ENCODE measurements at regions not wholly inside any gene's neighbourhood (a gene's known extent, or its start where the extent isn't known, plus 50 kb on each side); places are given as distances from the start of the nearest gene placed in this dataset.

DNA sequence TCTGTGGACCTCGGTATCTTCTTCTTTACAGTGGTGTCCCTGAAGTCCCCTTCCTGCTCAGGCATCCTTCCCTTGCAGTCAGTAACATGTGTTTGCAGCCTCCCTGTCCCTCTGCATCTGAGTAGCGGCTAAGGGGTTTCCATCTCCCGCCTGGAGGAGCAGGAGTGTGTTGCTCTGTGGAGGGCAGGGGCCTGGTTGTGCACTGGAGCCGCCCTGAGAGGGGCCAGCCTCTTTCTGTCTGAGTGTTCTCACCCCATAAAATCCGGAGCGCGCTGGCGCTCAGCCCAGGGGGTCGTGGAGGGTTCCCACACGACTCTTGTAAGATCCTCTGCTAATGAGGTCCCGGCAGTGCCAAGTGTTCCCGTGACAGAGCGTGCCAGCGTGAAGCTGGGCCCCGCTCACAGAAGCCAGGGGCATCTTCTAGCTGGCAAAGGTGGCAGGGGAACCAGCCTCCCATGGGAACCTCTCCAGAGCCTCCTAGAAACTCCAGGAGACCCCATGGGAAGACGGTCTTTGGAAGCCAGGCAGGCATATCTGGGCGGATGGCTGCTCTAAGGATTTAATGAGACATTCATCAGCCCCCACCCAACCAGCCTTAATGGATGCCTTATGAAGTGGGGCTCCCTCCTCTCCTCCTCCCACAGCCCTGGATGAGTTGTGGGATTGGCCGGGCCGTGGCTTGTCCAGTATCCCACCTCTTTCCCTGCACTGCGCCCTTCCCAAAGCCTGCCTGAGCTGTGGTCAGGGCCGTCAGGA is 91.4 kb upstream of the GSE1 start:
- DNase-seq = no peak
- Histone ChIP-seq H3K79me2 (ENCODE audit: insufficient read depth, low read length) (no peaks in the 10 kb centered on the region), H4K20me1 (ENCODE audit: insufficient read depth, low read length) (no peaks in the 10 kb centered on the region), H3K9ac (ENCODE audit: insufficient read depth, low read length, poor library complexity, severe bottlenecking) (no peak overlapping the region), H3K27ac (ENCODE audit: low read depth in 1 of 2, low read length in 2 of 2) (no peak overlapping the region), H3K27me3 (ENCODE audit: control insufficient read depth in 2 of 2, insufficient read depth in 2 of 2, low read length in 2 of 2) (no peaks in the 10 kb centered on the region), H3K4me2 (replicated peaks; ENCODE audit: extremely low read depth, low read length, poor library complexity, severe bottlenecking) (no peak overlapping the region), H3K4me1 (ENCODE audit: control insufficient read depth in 1 of 2, insufficient read depth in 2 of 2, low read length in 2 of 2) (peaks cover 25 to 34% of the 10 kb centered on the region in 2 donors), H3K36me3 (replicated peaks in 1 of 2; ENCODE audit: control insufficient read depth in 1 of 2, insufficient read depth in 2 of 2, low read length in 2 of 2) (no peaks in the 10 kb centered on the region), H3K4me3 (replicated peaks in 1 of 3; ENCODE audit: low read depth in 2 of 3, low read length in 3 of 3) (no peak overlapping the region), H2AFZ (ENCODE audit: insufficient read depth, low read depth, low read length, poor library complexity, severe bottlenecking) (no peak overlapping the region), H3K9me3 (replicated peaks in 1 of 2; ENCODE audit: control insufficient read depth in 1 of 2, insufficient read depth in 1 of 2, low read length in 2 of 2) (no peaks in the 10 kb centered on the region)
- Mint-ChIP-seq H3K27ac (no peak overlapping the region), H3K4me1 (peaks cover 24% of the 10 kb centered on the region), H3K36me3 (no peaks in the 10 kb centered on the region), H3K9me3 (peaks cover 0 to 4% (median 0%) of the 10 kb centered on the region in 7 donors), H3K27me3 (ENCODE audit: low read depth in 3 of 3) (peaks cover 3 to 11% (median 9%) of the 10 kb centered on the region in 3 donors), H3K4me3 (no peak overlapping the region)
- TF ChIP-seq CTCF (IDR thresholded peaks at IDR 0.05) = no peak
- intact Hi-C loops (cut with micrococcal nuclease) = no loop called here
- 90% methylated on average over 15 of the region's 21 CpGs for WGBS (ENCODE audit: insufficient coverage)

- TF ChIP-seq CTCF (IDR thresholded peaks at IDR 0.05) = no peak
- Histone ChIP-seq H3K79me2 (ENCODE audit: insufficient read depth, low read length) (no peaks in the 10 kb centered on the region), H3K27ac (ENCODE audit: low read depth in 1 of 2, low read length in 2 of 2) (no peak overlapping the region), H2AFZ (ENCODE audit: insufficient read depth, low read depth, low read length, poor library complexity, severe bottlenecking) (no peak overlapping the region), H3K4me3 (replicated peaks in 1 of 3; ENCODE audit: low read depth in 2 of 3, low read length in 3 of 3) (no peak overlapping the region), H3K9me3 (replicated peaks in 1 of 2; ENCODE audit: control insufficient read depth in 1 of 2, insufficient read depth in 1 of 2, low read length in 2 of 2) (no peaks in the 10 kb centered on the region), H4K20me1 (ENCODE audit: insufficient read depth, low read length) (no peaks in the 10 kb centered on the region), H3K36me3 (replicated peaks in 1 of 2; ENCODE audit: control insufficient read depth in 1 of 2, insufficient read depth in 2 of 2, low read length in 2 of 2) (no peaks in the 10 kb centered on the region), H3K4me2 (replicated peaks; ENCODE audit: extremely low read depth, low read length, poor library complexity, severe bottlenecking) (no peak overlapping the region), H3K27me3 (ENCODE audit: control insufficient read depth in 2 of 2, insufficient read depth in 2 of 2, low read length in 2 of 2) (no peaks in the 10 kb centered on the region), H3K4me1 (ENCODE audit: control insufficient read depth in 1 of 2, insufficient read depth in 2 of 2, low read length in 2 of 2) (peaks cover 25 to 37% of the 10 kb centered on the region in 2 donors), H3K9ac (ENCODE audit: insufficient read depth, low read length, poor library complexity, severe bottlenecking) (no peak overlapping the region)
- Mint-ChIP-seq H3K27ac (peak overlapping the region in 2 of 7 donors; percentile 15 to 21), H3K4me3 (no peak overlapping the region), H3K9me3 (peaks cover 0 to 4% (median 0%) of the 10 kb centered on the region in 7 donors), H3K27me3 (ENCODE audit: low read depth in 3 of 3) (peaks cover 3 to 11% (median 8%) of the 10 kb centered on the region in 3 donors), H3K4me1 (peaks cover 24% of the 10 kb centered on the region), H3K36me3 (no peaks in the 10 kb centered on the region)
- WGBS (ENCODE audit: insufficient coverage) = 91% methylated on average over 12 of the region's 13 CpGs
- intact Hi-C loops (cut with micrococcal nuclease) = no loop called here
- no peak for DNase-seq
Observed at GRCh38 chr16:85522308-85522841, 90.7 kb upstream of the GSE1 start.

Measured in CD14-positive monocyte (primary cell).